ENCODE measurements at regions not wholly inside any gene's neighbourhood (a gene's known extent, or its start where the extent isn't known, plus 50 kb on each side); places are given as distances from the start of the nearest gene placed in this dataset.

- Histone ChIP-seq H3K4me3 (ENCODE audit: low read depth, low read length) (no peak overlapping the region), H3K4me1 (ENCODE audit: control insufficient read depth, insufficient read depth, low read length) (no peaks in the 10 kb centered on the region), H3K9me3 (ENCODE audit: control insufficient read depth, insufficient read depth, low read length) (no peaks in the 10 kb centered on the region), H3K36me3 (ENCODE audit: control insufficient read depth, insufficient read depth, low read length) (no peaks in the 10 kb centered on the region), H3K27me3 (ENCODE audit: control insufficient read depth, insufficient read depth, low read length) (no peaks in the 10 kb centered on the region), H3K9ac (ENCODE audit: low read depth, low read length) (no peak overlapping the region)
Observed at GRCh38 chr3:106276755-106277612, 408.2 kb upstream of the CBLB start.

GRCh38 chr3:106277731-106278130, 408.9 kb upstream of the CBLB start:
- no peaks in the 10 kb centered on the region for H3K27me3 ChIP-seq (ENCODE audit: control insufficient read depth, insufficient read depth, low read length)
- no peak overlapping the region for H3K9ac ChIP-seq (ENCODE audit: low read depth, low read length)
- H3K4me1 ChIP-seq (ENCODE audit: control insufficient read depth, insufficient read depth, low read length), result no peaks in the 10 kb centered on the region
- no peaks in the 10 kb centered on the region for H3K9me3 ChIP-seq (ENCODE audit: control insufficient read depth, insufficient read depth, low read length)
- no peak overlapping the region for H3K4me3 ChIP-seq (ENCODE audit: low read depth, low read length)
- H3K36me3 ChIP-seq (ENCODE audit: control insufficient read depth, insufficient read depth, low read length), result no peaks in the 10 kb centered on the region

- Histone ChIP-seq H3K27me3 (ENCODE audit: control insufficient read depth, insufficient read depth, low read length) (no peaks in the 10 kb centered on the region), H3K9ac (ENCODE audit: low read depth, low read length) (no peak overlapping the region), H3K4me1 (ENCODE audit: control insufficient read depth, insufficient read depth, low read length) (no peaks in the 10 kb centered on the region), H3K9me3 (ENCODE audit: control insufficient read depth, insufficient read depth, low read length) (no peaks in the 10 kb centered on the region), H3K4me3 (ENCODE audit: low read depth, low read length) (no peak overlapping the region), H3K36me3 (ENCODE audit: control insufficient read depth, insufficient read depth, low read length) (no peaks in the 10 kb centered on the region)
Observed at GRCh38 chr3:106281221-106281620, 412.4 kb upstream of the CBLB start.

GRCh38 chr3:106282943-106283342, 414.1 kb upstream of the CBLB start:
- H3K4me1 ChIP-seq (ENCODE audit: control insufficient read depth, insufficient read depth, low read length), result no peaks in the 10 kb centered on the region
- H3K9me3 ChIP-seq (ENCODE audit: control insufficient read depth, insufficient read depth, low read length), result no peaks in the 10 kb centered on the region
- no peak overlapping the region for H3K4me3 ChIP-seq (ENCODE audit: low read depth, low read length)
- no peaks in the 10 kb centered on the region for H3K27me3 ChIP-seq (ENCODE audit: control insufficient read depth, insufficient read depth, low read length)
- H3K36me3 ChIP-seq (ENCODE audit: control insufficient read depth, insufficient read depth, low read length), result no peaks in the 10 kb centered on the region
- no peak overlapping the region for H3K9ac ChIP-seq (ENCODE audit: low read depth, low read length)

- H3K27me3 ChIP-seq (ENCODE audit: control insufficient read depth, insufficient read depth, low read length), result no peaks in the 10 kb centered on the region
- no peaks in the 10 kb centered on the region for H3K4me1 ChIP-seq (ENCODE audit: control insufficient read depth, insufficient read depth, low read length)
- H3K9me3 ChIP-seq (ENCODE audit: control insufficient read depth, insufficient read depth, low read length), result no peaks in the 10 kb centered on the region
- no peak overlapping the region for H3K9ac ChIP-seq (ENCODE audit: low read depth, low read length)
- no peak overlapping the region for H3K4me3 ChIP-seq (ENCODE audit: low read depth, low read length)
- H3K36me3 ChIP-seq (ENCODE audit: control insufficient read depth, insufficient read depth, low read length), result no peaks in the 10 kb centered on the region
Observed at GRCh38 chr3:106288781-106289180, 420.0 kb upstream of the CBLB start.

GRCh38 chr3:106290304-106290997, 421.6 kb upstream of the CBLB start:
- no peaks in the 10 kb centered on the region for H3K9me3 ChIP-seq (ENCODE audit: control insufficient read depth, insufficient read depth, low read length)
- H3K36me3 ChIP-seq (ENCODE audit: control insufficient read depth, insufficient read depth, low read length), result no peaks in the 10 kb centered on the region
- no peak overlapping the region for H3K4me3 ChIP-seq (ENCODE audit: low read depth, low read length)
- no peaks in the 10 kb centered on the region for H3K4me1 ChIP-seq (ENCODE audit: control insufficient read depth, insufficient read depth, low read length)
- no peaks in the 10 kb centered on the region for H3K27me3 ChIP-seq (ENCODE audit: control insufficient read depth, insufficient read depth, low read length)
- no peak overlapping the region for H3K9ac ChIP-seq (ENCODE audit: low read depth, low read length)

GRCh38 chr3:106293161-106293560, 424.3 kb upstream of the CBLB start:
- Histone ChIP-seq H3K27me3 (ENCODE audit: control insufficient read depth, insufficient read depth, low read length) (no peaks in the 10 kb centered on the region), H3K4me3 (ENCODE audit: low read depth, low read length) (no peak overlapping the region), H3K9ac (ENCODE audit: low read depth, low read length) (no peak overlapping the region), H3K36me3 (ENCODE audit: control insufficient read depth, insufficient read depth, low read length) (no peaks in the 10 kb centered on the region), H3K9me3 (ENCODE audit: control insufficient read depth, insufficient read depth, low read length) (no peaks in the 10 kb centered on the region), H3K4me1 (ENCODE audit: control insufficient read depth, insufficient read depth, low read length) (peaks cover 4% of the 10 kb centered on the region)

- Histone ChIP-seq H3K4me1 (ENCODE audit: control insufficient read depth, insufficient read depth, low read length) (peaks cover 4% of the 10 kb centered on the region), H3K27me3 (ENCODE audit: control insufficient read depth, insufficient read depth, low read length) (no peaks in the 10 kb centered on the region), H3K4me3 (ENCODE audit: low read depth, low read length) (no peak overlapping the region), H3K9me3 (ENCODE audit: control insufficient read depth, insufficient read depth, low read length) (no peaks in the 10 kb centered on the region), H3K36me3 (ENCODE audit: control insufficient read depth, insufficient read depth, low read length) (no peaks in the 10 kb centered on the region), H3K9ac (ENCODE audit: low read depth, low read length) (no peak overlapping the region)
Observed at GRCh38 chr3:106294121-106294520, 425.3 kb upstream of the CBLB start.

- Histone ChIP-seq H3K36me3 (ENCODE audit: control insufficient read depth, insufficient read depth, low read length) (no peaks in the 10 kb centered on the region), H3K4me1 (ENCODE audit: control insufficient read depth, insufficient read depth, low read length) (peaks cover 4% of the 10 kb centered on the region), H3K4me3 (ENCODE audit: low read depth, low read length) (no peak overlapping the region), H3K9ac (ENCODE audit: low read depth, low read length) (no peak overlapping the region), H3K27me3 (ENCODE audit: control insufficient read depth, insufficient read depth, low read length) (no peaks in the 10 kb centered on the region), H3K9me3 (ENCODE audit: control insufficient read depth, insufficient read depth, low read length) (no peaks in the 10 kb centered on the region)
Observed at GRCh38 chr3:106296062-106296461, 427.2 kb upstream of the CBLB start.

- H3K27me3 ChIP-seq (ENCODE audit: control insufficient read depth, insufficient read depth, low read length), result no peaks in the 10 kb centered on the region
- no peaks in the 10 kb centered on the region for H3K9me3 ChIP-seq (ENCODE audit: control insufficient read depth, insufficient read depth, low read length)
- H3K4me1 ChIP-seq (ENCODE audit: control insufficient read depth, insufficient read depth, low read length), result peaks cover 8% of the 10 kb centered on the region
- H3K36me3 ChIP-seq (ENCODE audit: control insufficient read depth, insufficient read depth, low read length), result no peaks in the 10 kb centered on the region
- H3K4me3 ChIP-seq (ENCODE audit: low read depth, low read length), result no peak overlapping the region
- H3K9ac ChIP-seq (ENCODE audit: low read depth, low read length), result no peak overlapping the region
Observed at GRCh38 chr3:106299300-106300098, 430.7 kb upstream of the CBLB start.

GRCh38 chr3:106302451-106303221, 433.8 kb upstream of the CBLB start:
- Histone ChIP-seq H3K36me3 (ENCODE audit: control insufficient read depth, insufficient read depth, low read length) (no peaks in the 10 kb centered on the region), H3K4me1 (ENCODE audit: control insufficient read depth, insufficient read depth, low read length) (peaks cover 4% of the 10 kb centered on the region), H3K27me3 (ENCODE audit: control insufficient read depth, insufficient read depth, low read length) (no peaks in the 10 kb centered on the region), H3K4me3 (ENCODE audit: low read depth, low read length) (no peak overlapping the region), H3K9ac (ENCODE audit: low read depth, low read length) (no peak overlapping the region), H3K9me3 (ENCODE audit: control insufficient read depth, insufficient read depth, low read length) (no peaks in the 10 kb centered on the region)

All from iPS-15b (cell line).